C4-2B (cell line): ENCODE measurements at regions not wholly inside any gene's neighbourhood (a gene's known extent, or its start where the extent isn't known, plus 50 kb on each side); places are given as distances from the start of the nearest gene placed in this dataset.

Source experiments
- ZFX ChIP-seq: fragments of 450-650 bp; IDR thresholded peaks from 2 replicates; pipeline ENCODE4 v1.6.1; 2017
- TF ChIP-seq, protein P1 (sequence below): fragments of 450-650 bp; conservative IDR thresholded peaks from 2 replicates; pipeline ENCODE4 v1.5.1; 2017; ENCODE audit warnings: mild to moderate bottlenecking

GRCh38 chr13:99119656-99120055 lies 81.0 kb upstream of the UBAC2 start:
- TF ChIP-seq, protein P1, sequence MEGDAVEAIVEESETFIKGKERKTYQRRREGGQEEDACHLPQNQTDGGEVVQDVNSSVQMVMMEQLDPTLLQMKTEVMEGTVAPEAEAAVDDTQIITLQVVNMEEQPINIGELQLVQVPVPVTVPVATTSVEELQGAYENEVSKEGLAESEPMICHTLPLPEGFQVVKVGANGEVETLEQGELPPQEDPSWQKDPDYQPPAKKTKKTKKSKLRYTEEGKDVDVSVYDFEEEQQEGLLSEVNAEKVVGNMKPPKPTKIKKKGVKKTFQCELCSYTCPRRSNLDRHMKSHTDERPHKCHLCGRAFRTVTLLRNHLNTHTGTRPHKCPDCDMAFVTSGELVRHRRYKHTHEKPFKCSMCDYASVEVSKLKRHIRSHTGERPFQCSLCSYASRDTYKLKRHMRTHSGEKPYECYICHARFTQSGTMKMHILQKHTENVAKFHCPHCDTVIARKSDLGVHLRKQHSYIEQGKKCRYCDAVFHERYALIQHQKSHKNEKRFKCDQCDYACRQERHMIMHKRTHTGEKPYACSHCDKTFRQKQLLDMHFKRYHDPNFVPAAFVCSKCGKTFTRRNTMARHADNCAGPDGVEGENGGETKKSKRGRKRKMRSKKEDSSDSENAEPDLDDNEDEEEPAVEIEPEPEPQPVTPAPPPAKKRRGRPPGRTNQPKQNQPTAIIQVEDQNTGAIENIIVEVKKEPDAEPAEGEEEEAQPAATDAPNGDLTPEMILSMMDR: no peak
- no peak for TF ChIP-seq ZFX
